22Rv1 (cell line): ENCODE measurements at regions not wholly inside any gene's neighbourhood (a gene's known extent, or its start where the extent isn't known, plus 50 kb on each side); places are given as distances from the start of the nearest gene placed in this dataset.

Source experiments
- ZFX ChIP-seq: fragments of 450-650 bp; IDR thresholded peaks from 2 replicates; pipeline ENCODE4 v1.6.1; 2017; ENCODE audit warnings: antibody characterized with exemption, borderline replicate concordance
- TF ChIP-seq, protein P1 (sequence below): fragments of 450-650 bp; IDR thresholded peaks from 2 replicates; pipeline ENCODE4 v1.5.1; 2017; ENCODE audit warnings: mild to moderate bottlenecking

DNA sequence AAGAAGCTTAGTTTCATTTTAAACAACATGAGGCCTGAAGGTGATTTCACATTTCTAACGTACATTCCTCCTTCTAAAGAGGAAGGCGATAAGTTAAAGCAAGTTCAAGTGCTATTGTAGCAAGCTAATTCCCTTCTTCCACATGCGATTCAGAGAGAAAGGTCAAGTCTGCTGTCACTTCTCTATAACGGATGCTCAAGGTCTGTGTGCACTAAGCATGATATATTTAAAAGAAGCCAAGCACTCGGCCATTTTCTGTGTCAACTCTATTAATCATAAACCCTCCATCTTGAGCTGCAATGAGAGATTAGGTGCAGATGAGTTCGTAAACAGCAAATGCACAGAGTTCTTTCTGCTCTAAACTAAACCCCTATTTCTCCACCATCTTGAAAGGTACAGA lies 568.8 kb upstream of the ZFHX3 start:
- TF ChIP-seq, protein P1, sequence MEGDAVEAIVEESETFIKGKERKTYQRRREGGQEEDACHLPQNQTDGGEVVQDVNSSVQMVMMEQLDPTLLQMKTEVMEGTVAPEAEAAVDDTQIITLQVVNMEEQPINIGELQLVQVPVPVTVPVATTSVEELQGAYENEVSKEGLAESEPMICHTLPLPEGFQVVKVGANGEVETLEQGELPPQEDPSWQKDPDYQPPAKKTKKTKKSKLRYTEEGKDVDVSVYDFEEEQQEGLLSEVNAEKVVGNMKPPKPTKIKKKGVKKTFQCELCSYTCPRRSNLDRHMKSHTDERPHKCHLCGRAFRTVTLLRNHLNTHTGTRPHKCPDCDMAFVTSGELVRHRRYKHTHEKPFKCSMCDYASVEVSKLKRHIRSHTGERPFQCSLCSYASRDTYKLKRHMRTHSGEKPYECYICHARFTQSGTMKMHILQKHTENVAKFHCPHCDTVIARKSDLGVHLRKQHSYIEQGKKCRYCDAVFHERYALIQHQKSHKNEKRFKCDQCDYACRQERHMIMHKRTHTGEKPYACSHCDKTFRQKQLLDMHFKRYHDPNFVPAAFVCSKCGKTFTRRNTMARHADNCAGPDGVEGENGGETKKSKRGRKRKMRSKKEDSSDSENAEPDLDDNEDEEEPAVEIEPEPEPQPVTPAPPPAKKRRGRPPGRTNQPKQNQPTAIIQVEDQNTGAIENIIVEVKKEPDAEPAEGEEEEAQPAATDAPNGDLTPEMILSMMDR, result no peak
- TF ChIP-seq ZFX, result no peak
